ENCODE measurements at regions not wholly inside any gene's neighbourhood (a gene's known extent, or its start where the extent isn't known, plus 50 kb on each side); places are given as distances from the start of the nearest gene placed in this dataset.

DNA sequence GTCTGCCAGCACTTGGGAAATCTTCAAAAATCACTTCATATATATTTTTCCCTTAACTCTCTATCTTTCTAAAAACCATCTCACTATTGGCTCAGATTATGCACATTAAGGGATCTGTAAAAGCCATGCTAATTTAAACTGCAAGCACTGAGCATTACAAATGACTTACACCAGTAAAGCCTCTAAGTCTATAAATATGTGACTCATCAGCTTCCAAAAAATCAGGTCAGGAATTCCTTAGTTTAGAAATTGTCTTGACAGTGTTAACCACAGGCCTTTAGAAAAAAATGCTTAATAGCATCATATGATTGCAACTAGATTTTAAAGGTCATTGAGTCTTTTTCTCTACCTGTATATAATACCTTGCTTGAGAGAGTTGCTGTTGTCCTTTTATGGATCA, 1113.6 kb upstream of the PIK3C3 start:
- H3K9me2 ChIP-seq (replicated peaks; ENCODE audit: insufficient read depth, low read length), result no peaks in the 10 kb centered on the region
- TF ChIP-seq, protein P1, sequence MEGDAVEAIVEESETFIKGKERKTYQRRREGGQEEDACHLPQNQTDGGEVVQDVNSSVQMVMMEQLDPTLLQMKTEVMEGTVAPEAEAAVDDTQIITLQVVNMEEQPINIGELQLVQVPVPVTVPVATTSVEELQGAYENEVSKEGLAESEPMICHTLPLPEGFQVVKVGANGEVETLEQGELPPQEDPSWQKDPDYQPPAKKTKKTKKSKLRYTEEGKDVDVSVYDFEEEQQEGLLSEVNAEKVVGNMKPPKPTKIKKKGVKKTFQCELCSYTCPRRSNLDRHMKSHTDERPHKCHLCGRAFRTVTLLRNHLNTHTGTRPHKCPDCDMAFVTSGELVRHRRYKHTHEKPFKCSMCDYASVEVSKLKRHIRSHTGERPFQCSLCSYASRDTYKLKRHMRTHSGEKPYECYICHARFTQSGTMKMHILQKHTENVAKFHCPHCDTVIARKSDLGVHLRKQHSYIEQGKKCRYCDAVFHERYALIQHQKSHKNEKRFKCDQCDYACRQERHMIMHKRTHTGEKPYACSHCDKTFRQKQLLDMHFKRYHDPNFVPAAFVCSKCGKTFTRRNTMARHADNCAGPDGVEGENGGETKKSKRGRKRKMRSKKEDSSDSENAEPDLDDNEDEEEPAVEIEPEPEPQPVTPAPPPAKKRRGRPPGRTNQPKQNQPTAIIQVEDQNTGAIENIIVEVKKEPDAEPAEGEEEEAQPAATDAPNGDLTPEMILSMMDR (IDR thresholded peaks at IDR 0.05; ENCODE audit: insufficient read depth, low read length, poor library complexity, severe bottlenecking), result no peak
- TF ChIP-seq EZH2phosphoT487 (conservative IDR thresholded peaks at IDR 0.05; ENCODE audit: low read length), result no peak

DNA sequence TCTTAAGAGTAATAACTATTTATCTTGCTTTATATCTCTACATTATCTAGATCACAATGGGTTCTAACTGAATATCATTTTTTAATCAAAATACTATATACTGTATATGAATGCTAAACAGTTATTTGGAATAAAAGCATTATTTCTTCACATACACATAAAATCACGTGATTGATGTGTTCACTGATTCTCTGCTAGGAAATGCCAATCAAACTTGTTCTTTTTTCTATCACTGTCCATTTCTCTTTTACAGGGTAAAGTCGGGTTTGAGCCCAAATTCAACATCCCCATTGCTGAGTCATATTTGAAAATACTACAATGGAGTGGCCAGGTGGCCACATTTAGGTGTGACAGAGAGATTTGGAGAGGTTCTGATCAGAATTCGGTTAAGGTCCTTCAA, 1114.0 kb upstream of the PIK3C3 start:
- H3F3A ChIP-seq (ENCODE audit: insufficient read depth), result no peaks in the 10 kb centered on the region
- H3K9me3 ChIP-seq (ENCODE audit: insufficient read depth, low read length), result no peaks in the 10 kb centered on the region
- H3K4me3 ChIP-seq (ENCODE audit: insufficient read depth, low read length, poor library complexity, severe bottlenecking), result no peak overlapping the region
- no peaks in the 10 kb centered on the region for H3K27me3 ChIP-seq (ENCODE audit: low read length)
- H3K27ac ChIP-seq (ENCODE audit: low read depth, low read length), result no peak overlapping the region
- H3K4me2 ChIP-seq (ENCODE audit: low read depth, low read length, poor library complexity, severe bottlenecking), result no peak overlapping the region
- no peak overlapping the region for H3K9ac ChIP-seq (ENCODE audit: low read length)
- H4K20me1 ChIP-seq (ENCODE audit: low read depth, low read length), result no peaks in the 10 kb centered on the region
- no peaks in the 10 kb centered on the region for H3K79me2 ChIP-seq (ENCODE audit: insufficient read depth, low read length)
- H2AFZ ChIP-seq (ENCODE audit: low read depth, low read length, severe bottlenecking), result no peak overlapping the region
- no peaks in the 10 kb centered on the region for H3K9me2 ChIP-seq (replicated peaks; ENCODE audit: insufficient read depth, low read length)
- no peak for TF ChIP-seq EZH2phosphoT487 (conservative IDR thresholded peaks at IDR 0.05; ENCODE audit: low read length)
- TF ChIP-seq, protein P1 (IDR thresholded peaks at IDR 0.05; ENCODE audit: insufficient read depth, low read length, poor library complexity, severe bottlenecking), result no peak
- H3K36me3 ChIP-seq (ENCODE audit: low read length), result no peaks in the 10 kb centered on the region

More for the DNA sequence above, 1113.6 kb upstream of the PIK3C3 start:
- no peak overlapping the region for H2AFZ ChIP-seq (ENCODE audit: low read depth, low read length, severe bottlenecking)
- H3K27ac ChIP-seq (ENCODE audit: low read depth, low read length), result no peak overlapping the region
- H3K9ac ChIP-seq (ENCODE audit: low read length), result no peak overlapping the region
- no peaks in the 10 kb centered on the region for H3K79me2 ChIP-seq (ENCODE audit: insufficient read depth, low read length)
- H3K27me3 ChIP-seq (ENCODE audit: low read length), result no peaks in the 10 kb centered on the region
- H4K20me1 ChIP-seq (ENCODE audit: low read depth, low read length), result no peaks in the 10 kb centered on the region
- no peaks in the 10 kb centered on the region for H3K36me3 ChIP-seq (ENCODE audit: low read length)
- H3K4me3 ChIP-seq (ENCODE audit: insufficient read depth, low read length, poor library complexity, severe bottlenecking), result no peak overlapping the region
- H3F3A ChIP-seq (ENCODE audit: insufficient read depth), result no peaks in the 10 kb centered on the region
- H3K9me3 ChIP-seq (ENCODE audit: insufficient read depth, low read length), result no peaks in the 10 kb centered on the region
- H3K4me2 ChIP-seq (ENCODE audit: low read depth, low read length, poor library complexity, severe bottlenecking), result no peak overlapping the region

DNA sequence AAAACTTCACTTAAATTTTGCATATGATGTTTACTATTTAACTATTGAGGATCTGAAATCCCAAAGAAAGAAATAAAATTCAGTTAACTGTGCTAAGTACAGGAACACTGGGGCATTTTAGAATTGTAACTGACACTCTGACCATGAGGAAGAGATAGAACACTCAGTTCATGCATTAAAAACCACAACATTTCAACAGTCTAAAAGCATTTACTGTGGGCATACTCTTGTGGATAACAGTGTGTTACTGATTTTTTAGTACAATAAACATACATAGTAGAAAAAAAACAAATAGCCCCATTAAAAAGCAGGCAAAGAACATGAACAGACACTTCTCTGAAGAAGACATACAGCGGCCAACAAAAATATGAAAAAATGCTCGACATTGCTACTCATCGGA, 1122.7 kb upstream of the PIK3C3 start:
- Histone ChIP-seq H3K36me3 (ENCODE audit: low read length) (no peaks in the 10 kb centered on the region), H3K9ac (ENCODE audit: low read length) (no peak overlapping the region), H3K79me2 (ENCODE audit: insufficient read depth, low read length) (no peaks in the 10 kb centered on the region), H3K9me3 (ENCODE audit: insufficient read depth, low read length) (peaks cover 4% of the 10 kb centered on the region; the same call in 1 of the 2 replicates), H3K4me2 (ENCODE audit: low read depth, low read length, poor library complexity, severe bottlenecking) (no peak overlapping the region), H3K27ac (ENCODE audit: low read depth, low read length) (no peak overlapping the region), H3K27me3 (ENCODE audit: low read length) (no peaks in the 10 kb centered on the region), H3K9me2 (replicated peaks; ENCODE audit: insufficient read depth, low read length) (no peaks in the 10 kb centered on the region), H3F3A (ENCODE audit: insufficient read depth) (no peaks in the 10 kb centered on the region), H3K4me3 (ENCODE audit: insufficient read depth, low read length, poor library complexity, severe bottlenecking) (no peak overlapping the region), H4K20me1 (ENCODE audit: low read depth, low read length) (no peaks in the 10 kb centered on the region), H2AFZ (ENCODE audit: low read depth, low read length, severe bottlenecking) (no peak overlapping the region)
- TF ChIP-seq EZH2phosphoT487 (conservative IDR thresholded peaks at IDR 0.05; ENCODE audit: low read length), result no peak
- TF ChIP-seq, protein P1 (IDR thresholded peaks at IDR 0.05; ENCODE audit: insufficient read depth, low read length, poor library complexity, severe bottlenecking), result no peak

Data from SU-DHL-6 (cell line).